GM13976 (cell line): ENCODE measurements at regions not wholly inside any gene's neighbourhood (a gene's known extent, or its start where the extent isn't known, plus 50 kb on each side); places are given as distances from the start of the nearest gene placed in this dataset.
"Not testable (repeated sequence)": the region's sequence is repeated elsewhere in the genome, so short reads cannot be mapped to it uniquely, and the experiment has no call there.

Source experiments
- DNase-seq: peaks from one replicate; pipeline ENCODE4 v3.0.0; 2012; ENCODE audit warnings: low spot score
- in situ Hi-C: fragments of 300-500 bp; cut with MboI; formaldehyde crosslinking; loops from one replicate; pipeline ENCODE4 v1.12.0; 2022; ENCODE audit warnings: low sequenced_read_pairs, mixed read lengths, inconsistent platforms; ENCODE audit not compliant: unreplicated experiment
- TF ChIP-seq, protein P1 (sequence below): IDR thresholded peaks from 2 replicates; pipeline ENCODE4 v1.5.1; 2012; ENCODE audit warnings: borderline replicate concordance, mild to moderate bottlenecking; ENCODE audit not compliant: insufficient read depth; ENCODE audit errors: extremely low read depth, missing control alignments, control extremely low read depth

DNA sequence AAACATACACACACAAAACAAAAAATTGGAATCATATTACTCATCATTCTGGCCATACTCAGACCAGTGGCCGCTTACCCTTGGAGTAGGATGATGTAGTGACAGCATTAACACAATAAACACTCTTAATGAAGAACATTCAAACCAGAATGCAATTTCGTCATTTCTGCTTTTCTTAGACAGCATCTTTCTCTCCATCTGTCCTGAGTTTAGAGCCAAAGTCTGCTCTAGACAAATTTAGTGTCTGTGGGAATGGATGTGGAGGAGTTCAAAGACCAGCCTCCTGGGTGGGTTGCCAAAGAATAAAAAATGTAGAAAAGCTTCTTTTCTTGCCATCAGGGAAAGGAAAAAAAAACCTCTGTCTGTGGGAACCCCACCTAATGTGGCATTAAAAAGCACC, 212.4 kb upstream of the POU1F1 start:
- no peak for DNase-seq
- in situ Hi-C loops = no loop called here
- TF ChIP-seq, protein P1, sequence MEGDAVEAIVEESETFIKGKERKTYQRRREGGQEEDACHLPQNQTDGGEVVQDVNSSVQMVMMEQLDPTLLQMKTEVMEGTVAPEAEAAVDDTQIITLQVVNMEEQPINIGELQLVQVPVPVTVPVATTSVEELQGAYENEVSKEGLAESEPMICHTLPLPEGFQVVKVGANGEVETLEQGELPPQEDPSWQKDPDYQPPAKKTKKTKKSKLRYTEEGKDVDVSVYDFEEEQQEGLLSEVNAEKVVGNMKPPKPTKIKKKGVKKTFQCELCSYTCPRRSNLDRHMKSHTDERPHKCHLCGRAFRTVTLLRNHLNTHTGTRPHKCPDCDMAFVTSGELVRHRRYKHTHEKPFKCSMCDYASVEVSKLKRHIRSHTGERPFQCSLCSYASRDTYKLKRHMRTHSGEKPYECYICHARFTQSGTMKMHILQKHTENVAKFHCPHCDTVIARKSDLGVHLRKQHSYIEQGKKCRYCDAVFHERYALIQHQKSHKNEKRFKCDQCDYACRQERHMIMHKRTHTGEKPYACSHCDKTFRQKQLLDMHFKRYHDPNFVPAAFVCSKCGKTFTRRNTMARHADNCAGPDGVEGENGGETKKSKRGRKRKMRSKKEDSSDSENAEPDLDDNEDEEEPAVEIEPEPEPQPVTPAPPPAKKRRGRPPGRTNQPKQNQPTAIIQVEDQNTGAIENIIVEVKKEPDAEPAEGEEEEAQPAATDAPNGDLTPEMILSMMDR = no peak

DNA sequence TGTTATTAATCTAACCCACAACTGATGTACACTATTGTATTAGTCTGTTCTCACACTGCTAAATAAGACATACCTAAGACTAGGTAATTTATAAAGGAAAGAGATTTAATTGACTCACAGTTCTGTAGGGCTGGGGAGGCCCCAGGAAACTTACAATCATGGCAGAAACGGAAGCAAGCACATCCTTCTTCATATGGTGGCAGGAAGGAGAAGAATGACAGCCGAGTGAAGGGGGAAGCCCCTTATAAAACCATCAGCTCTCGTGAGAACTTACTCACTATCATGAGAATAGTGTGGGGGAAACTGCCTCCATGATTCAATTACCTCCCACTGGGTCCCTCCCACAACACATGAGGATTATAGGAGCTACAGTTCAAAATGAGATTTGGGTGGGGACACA, 210.3 kb upstream of the POU1F1 start:
- DNase-seq = not testable (repeated sequence)

GRCh38 chr3:87486115-87486514, 209.7 kb upstream of the POU1F1 start:
- DNase-seq = no peak
- TF ChIP-seq, protein P1 = no peak
- in situ Hi-C loops = no loop called here

More for the DNA sequence above, 210.3 kb upstream of the POU1F1 start:
- in situ Hi-C loops = not testable (repeated sequence)

- in situ Hi-C loops = no loop called here
- TF ChIP-seq, protein P1 = no peak
- DNase-seq = no peak
Observed at GRCh38 chr3:87478716-87479115, 202.3 kb upstream of the POU1F1 start.

GRCh38 chr3:87473944-87474343, 197.6 kb upstream of the POU1F1 start:
- in situ Hi-C loops = no loop called here
- no peak for DNase-seq
- TF ChIP-seq, protein P1 = no peak

GRCh38 chr3:87468938-87469337, 192.6 kb upstream of the POU1F1 start:
- in situ Hi-C loops = no loop called here
- TF ChIP-seq, protein P1 = no peak
- no peak for DNase-seq

GRCh38 chr3:87468235-87468634, 191.9 kb upstream of the POU1F1 start:
- TF ChIP-seq, protein P1 = no peak
- in situ Hi-C loops = no loop called here
- no peak for DNase-seq
